Endothelial cell of umbilical vein (primary cell): ENCODE measurements at regions not wholly inside any gene's neighbourhood (a gene's known extent, or its start where the extent isn't known, plus 50 kb on each side); places are given as distances from the start of the nearest gene placed in this dataset.

Source experiments
- BruUV-seq: library from RNA; stranded (reverse); fragments of 400-500 nt; replicated peaks from 2 replicates; lab custom pipeline; 2021; lab: Mats Ljungman, UMichigan
- CTCF ChIA-PET: fragments of 300-600, 350-600 bp; sonication (Branson Sonifier 250); formaldehyde crosslinking; loops from one replicate; lab custom pipeline; 2021; ENCODE audit warnings: antibody characterized with exemption, inconsistent platforms; lab: Charles Lee
- POLR2A ChIA-PET: fragments of 300-600, 350-600 bp; sonication (Branson Sonifier 250); formaldehyde crosslinking; loops from one replicate; lab custom pipeline; 2021; ENCODE audit warnings: antibody characterized with exemption, inconsistent platforms; lab: Charles Lee
- DNase-seq: peaks from one replicate; pipeline ENCODE4 v3.0.0-alpha.2; 2011; ENCODE audit warnings: low read depth, low spot score
- FAIRE-seq: peaks from 2 replicates; lab custom pipeline; 2011; peaks lifted over from hg19 to GRCh38; lab: Jason Lieb, UNC
- H2AFZ ChIP-seq: 2 replicates; pipeline ENCODE4 v1.6.0; 2012; ENCODE audit warnings: low read depth, low read length, control low read depth, inconsistent platforms
- H3K27ac ChIP-seq: 2 replicates; pipeline ENCODE4 v1.5.1; 2011; ENCODE audit warnings: low read depth, mild to moderate bottlenecking, control low read depth, low read length, moderate library complexity; ENCODE audit not compliant: insufficient read depth
- H3K27me3 ChIP-seq, 2 experiments: 2 replicates each; pipeline versions ENCODE4 v1.6.0 to v1.6.1; 2011; ENCODE audit warnings: low read length in 2 of 2, mixed read lengths in 1 of 2; ENCODE audit not compliant: control insufficient read depth in 2 of 2, insufficient read depth in 2 of 2
- H3K36me3 ChIP-seq, 2 experiments: 2 replicates in 1 of 2; 3 replicates in 1 of 2; pipeline ENCODE4 v1.5.1; 2011; ENCODE audit warnings: low read length in 2 of 2, mild to moderate bottlenecking in 1 of 2, moderate library complexity in 1 of 2; ENCODE audit not compliant: control insufficient read depth in 2 of 2, insufficient read depth in 2 of 2; ENCODE audit errors: extremely low read depth in 1 of 2
- H3K4me1 ChIP-seq: 3 replicates; pipeline ENCODE4 v1.5.1; 2011; ENCODE audit warnings: mild to moderate bottlenecking, low read length; ENCODE audit not compliant: control insufficient read depth, insufficient read depth; ENCODE audit errors: extremely low read depth
- H3K4me2 ChIP-seq: 2 replicates; pipeline ENCODE4 v1.6.1; 2011; ENCODE audit warnings: low read length, control low read depth, mixed read lengths; ENCODE audit not compliant: insufficient read depth
- H3K4me3 ChIP-seq, 3 experiments: fragments of 200-600 bp in 1 of 3; sonication (generic), shearing (Covaris generic) in 1 of 3; replicated peaks in 1 of 3; 2 replicates each; pipeline ENCODE4 v1.5.1; 2011 to 2016; ENCODE audit warnings: control low read depth in 3 of 3, low read length in 3 of 3, mild to moderate bottlenecking in 2 of 3, inconsistent platforms in 1 of 3, low read depth in 1 of 3, moderate library complexity in 1 of 3; ENCODE audit not compliant: insufficient read depth in 1 of 3
- H3K79me2 ChIP-seq: 2 replicates; pipeline ENCODE4 v1.6.0; 2012; ENCODE audit warnings: low read length, inconsistent platforms; ENCODE audit not compliant: control insufficient read depth, insufficient read depth
- H3K9ac ChIP-seq: replicated peaks from 2 replicates; pipeline ENCODE3; 2011; ENCODE audit warnings: low read length, control low read depth; ENCODE audit not compliant: insufficient read depth; ENCODE audit errors: extremely low read depth
- H3K9me1 ChIP-seq: replicated peaks from 3 replicates; pipeline ENCODE4 v1.6.0; 2011; ENCODE audit warnings: mild to moderate bottlenecking, low read length; ENCODE audit not compliant: control insufficient read depth, insufficient read depth; ENCODE audit errors: extremely low read depth
- H3K9me3 ChIP-seq: replicated peaks from 2 replicates; pipeline ENCODE4 v1.5.1; 2012; ENCODE audit warnings: low read length, inconsistent platforms; ENCODE audit not compliant: control insufficient read depth, insufficient read depth
- H4K20me1 ChIP-seq: replicated peaks from 2 replicates; pipeline ENCODE3; 2011; ENCODE audit warnings: mild to moderate bottlenecking, low read length; ENCODE audit not compliant: control insufficient read depth, insufficient read depth; ENCODE audit errors: extremely low read depth
- EZH2 ChIP-seq: IDR thresholded peaks from 2 replicates; pipeline ENCODE4 v1.6.1; 2012; ENCODE audit warnings: borderline replicate concordance, low read depth, mild to moderate bottlenecking, moderate library complexity, low read length, inconsistent platforms; ENCODE audit not compliant: severe bottlenecking
- FOS ChIP-seq: IDR thresholded peaks from 2 replicates; pipeline ENCODE4 v1.6.1; 2011; ENCODE audit warnings: mild to moderate bottlenecking, low read length, moderate library complexity, borderline replicate concordance; ENCODE audit not compliant: insufficient read depth
- GATA2 ChIP-seq: IDR thresholded peaks from 2 replicates; pipeline ENCODE4 v1.7.0; 2011; ENCODE audit warnings: low read depth, mild to moderate bottlenecking, moderate library complexity, mixed read lengths, low read length; ENCODE audit not compliant: insufficient read length, insufficient read depth
- JUN ChIP-seq: IDR thresholded peaks from 2 replicates; pipeline ENCODE4 v1.6.1; 2011; ENCODE audit warnings: borderline replicate concordance, low read depth; ENCODE audit not compliant: insufficient read length, insufficient read depth
- MYC ChIP-seq: IDR thresholded peaks from one replicate; pipeline ENCODE4 v1.6.1; 2011; ENCODE audit warnings: mild to moderate bottlenecking, low read depth, low read length
- POLR2A ChIP-seq: IDR thresholded peaks from 2 replicates; pipeline ENCODE4 v1.6.1; 2012; ENCODE audit warnings: low read depth, mild to moderate bottlenecking, control low read depth, low read length
- POLR2AphosphoS5 ChIP-seq: IDR thresholded peaks from 2 replicates; pipeline ENCODE4 v1.6.1; 2012; ENCODE audit warnings: low read depth, mild to moderate bottlenecking, control low read depth, low read length, moderate library complexity; ENCODE audit not compliant: insufficient read depth
- dilution Hi-C: fragments of 300-500 bp; cut with MboI; formaldehyde crosslinking; loops from one replicate; pipeline ENCODE4 v1.15.0; 2019; ENCODE audit warnings: low sequenced_read_pairs; ENCODE audit not compliant: extremely low pct_ligation_motif_present
- intact Hi-C: fragments of 100-400 bp; cut with micrococcal nuclease; formaldehyde crosslinking; loops from one replicate; pipeline ENCODE4 v1.10.0; 2022
- TF ChIP-seq, protein P1 (sequence below), 2 donors: IDR thresholded peaks; 1 replicate in 1 of 2; 2 replicates in 1 of 2; pipeline ENCODE4 v1.5.1; 2011; ENCODE audit warnings: low read length in 2 of 2, mild to moderate bottlenecking in 2 of 2, moderate library complexity in 2 of 2, control low read depth in 1 of 2, inconsistent platforms in 1 of 2, low read depth in 1 of 2; ENCODE audit not compliant: insufficient read depth in 1 of 2; ENCODE audit errors: extremely low read depth in 1 of 2
- TF ChIP-seq, protein P2 (sequence below): IDR thresholded peaks from 2 replicates; pipeline ENCODE4 v1.6.1; 2011; ENCODE audit not compliant: insufficient read depth, insufficient read length

DNA sequence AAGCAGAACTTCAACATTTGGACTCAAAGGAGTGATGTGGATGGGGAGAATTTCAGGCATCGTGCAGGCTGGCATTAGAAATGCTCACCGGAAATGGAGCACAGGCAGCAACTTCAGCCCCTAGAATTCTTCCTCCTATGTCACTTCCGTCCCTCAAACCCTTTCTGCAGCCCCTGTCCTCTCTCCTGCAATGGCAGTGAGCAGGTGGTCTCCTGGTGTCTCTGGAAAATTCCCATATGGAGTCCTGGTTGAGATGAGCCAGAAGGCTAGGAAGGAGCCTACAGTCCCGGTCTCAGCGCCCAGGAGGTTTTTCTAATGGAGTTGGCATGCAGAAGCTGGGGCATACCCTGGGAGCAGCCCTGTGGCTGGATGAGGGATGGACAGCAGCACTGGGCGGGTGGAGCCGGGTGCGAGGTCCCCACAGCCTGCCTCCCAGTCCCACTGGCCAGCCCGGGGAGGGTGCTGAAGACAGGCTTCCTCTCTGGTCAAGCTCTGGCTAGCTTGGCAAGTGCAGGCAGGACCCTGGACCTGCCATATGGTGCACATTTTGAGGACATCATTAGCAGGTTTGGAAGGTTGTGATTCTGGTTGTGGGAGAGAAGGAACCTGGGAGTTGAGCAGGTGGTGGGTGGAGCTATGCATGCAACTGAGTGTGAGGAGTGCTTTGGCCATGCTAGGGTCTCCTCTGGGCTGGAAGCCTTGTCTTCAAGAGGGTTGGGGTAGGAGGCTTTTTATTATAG is 59.8 kb upstream of the B3GAT1 start:
- no peaks in the 10 kb centered on the region for H3K79me2 ChIP-seq
- H3K9ac ChIP-seq, result no peak overlapping the region
- H3K27me3 ChIP-seq, result no peaks in the 10 kb centered on the region
- H3K4me1 ChIP-seq, result no peaks in the 10 kb centered on the region
- no peaks in the 10 kb centered on the region for H4K20me1 ChIP-seq
- no peak overlapping the region for H2AFZ ChIP-seq
- no peak overlapping the region for H3K27ac ChIP-seq
- H3K4me3 ChIP-seq, result no peak overlapping the region
- TF ChIP-seq MYC (no peak), POLR2AphosphoS5 (no peak), JUN (no peak), POLR2A (no peak), FOS (no peak), GATA2 (no peak), EZH2 (no peak)
- TF ChIP-seq, protein P1, sequence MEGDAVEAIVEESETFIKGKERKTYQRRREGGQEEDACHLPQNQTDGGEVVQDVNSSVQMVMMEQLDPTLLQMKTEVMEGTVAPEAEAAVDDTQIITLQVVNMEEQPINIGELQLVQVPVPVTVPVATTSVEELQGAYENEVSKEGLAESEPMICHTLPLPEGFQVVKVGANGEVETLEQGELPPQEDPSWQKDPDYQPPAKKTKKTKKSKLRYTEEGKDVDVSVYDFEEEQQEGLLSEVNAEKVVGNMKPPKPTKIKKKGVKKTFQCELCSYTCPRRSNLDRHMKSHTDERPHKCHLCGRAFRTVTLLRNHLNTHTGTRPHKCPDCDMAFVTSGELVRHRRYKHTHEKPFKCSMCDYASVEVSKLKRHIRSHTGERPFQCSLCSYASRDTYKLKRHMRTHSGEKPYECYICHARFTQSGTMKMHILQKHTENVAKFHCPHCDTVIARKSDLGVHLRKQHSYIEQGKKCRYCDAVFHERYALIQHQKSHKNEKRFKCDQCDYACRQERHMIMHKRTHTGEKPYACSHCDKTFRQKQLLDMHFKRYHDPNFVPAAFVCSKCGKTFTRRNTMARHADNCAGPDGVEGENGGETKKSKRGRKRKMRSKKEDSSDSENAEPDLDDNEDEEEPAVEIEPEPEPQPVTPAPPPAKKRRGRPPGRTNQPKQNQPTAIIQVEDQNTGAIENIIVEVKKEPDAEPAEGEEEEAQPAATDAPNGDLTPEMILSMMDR (IDR thresholded peaks at IDR 0.05; ENCODE audit: extremely low read depth in 1 of 2, insufficient read depth in 1 of 2, low read depth in 1 of 2, low read length in 2 of 2), result no peak
- TF ChIP-seq, protein P2, sequence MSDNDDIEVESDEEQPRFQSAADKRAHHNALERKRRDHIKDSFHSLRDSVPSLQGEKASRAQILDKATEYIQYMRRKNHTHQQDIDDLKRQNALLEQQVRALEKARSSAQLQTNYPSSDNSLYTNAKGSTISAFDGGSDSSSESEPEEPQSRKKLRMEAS, result no peak
- H3K9me3 ChIP-seq, result no peaks in the 10 kb centered on the region
- intact Hi-C loops (no loop called here), dilution Hi-C loops (no loop called here)
- H3K9me1 ChIP-seq, result no peaks in the 10 kb centered on the region
- BruUV-seq, result no TSS peak
- POLR2A ChIA-PET, result no interaction called here
- no peak for DNase-seq
- no peaks in the 10 kb centered on the region for H3K36me3 ChIP-seq
- CTCF ChIA-PET, result no interaction called here
- FAIRE-seq, result no peak
- no peak overlapping the region for H3K4me2 ChIP-seq
